Naive thymus-derived CD4-positive, alpha-beta T cell (primary cell): ENCODE measurements at regions not wholly inside any gene's neighbourhood (a gene's known extent, or its start where the extent isn't known, plus 50 kb on each side); places are given as distances from the start of the nearest gene placed in this dataset.

Source experiments
- ATAC-seq: fragments of 150-1000 bp; cut with Tn5 transposase; 2 replicates; pipeline ENCODE4 v1.10.0; 2021; ENCODE audit warnings: mild to moderate bottlenecking, moderate library complexity
- CTCF ChIA-PET: fragments of 350-600 bp; sonication (Branson Sonifier 250); formaldehyde crosslinking; loops from one replicate; lab custom pipeline; 2021; ENCODE audit warnings: antibody characterized with exemption; lab: Charles Lee
- POLR2A ChIA-PET: fragments of 350-600 bp; sonication (Branson Sonifier 250); formaldehyde crosslinking; loops from one replicate; lab custom pipeline; 2021; ENCODE audit warnings: antibody characterized with exemption, inconsistent platforms; lab: Charles Lee
- DNase-seq, 9 donors: peaks; one replicate each; pipeline versions ENCODE4 v3.0.0 to v3.0.0-alpha.2; 2020 to 2022; ENCODE audit warnings: mixed read lengths in 1 of 9
- H3K27ac ChIP-seq: one replicate; pipeline ENCODE4 v1.7.0; 2013; ENCODE audit warnings: mild to moderate bottlenecking, low read depth, low read length, moderate library complexity
- H3K27me3 ChIP-seq, 2 donors: one replicate each; pipeline ENCODE4 v1.7.0; 2013; ENCODE audit warnings: low read length in 2 of 2, mild to moderate bottlenecking in 2 of 2, moderate library complexity in 2 of 2; ENCODE audit not compliant: control insufficient read depth in 2 of 2, insufficient read depth in 2 of 2
- H3K36me3 ChIP-seq, 3 experiments: 1 replicate in 2 of 3; 2 replicates in 1 of 3; pipeline ENCODE4 v1.7.0; 2013; ENCODE audit warnings: low read length in 3 of 3, mild to moderate bottlenecking in 3 of 3, moderate library complexity in 1 of 3; ENCODE audit not compliant: insufficient read depth in 3 of 3, control insufficient read depth in 2 of 3
- H3K4me1 ChIP-seq, 2 donors: one replicate each; pipeline ENCODE4 v1.7.0; 2013; ENCODE audit warnings: low read length in 2 of 2, mild to moderate bottlenecking in 2 of 2, moderate library complexity in 1 of 2; ENCODE audit not compliant: control insufficient read depth in 2 of 2, insufficient read depth in 2 of 2
- H3K4me3 ChIP-seq: 2 replicates; pipeline ENCODE4 v1.7.0; 2013; ENCODE audit warnings: mild to moderate bottlenecking, low read length
- H3K9me3 ChIP-seq, 3 experiments: 1 replicate in 2 of 3; 2 replicates in 1 of 3; pipeline ENCODE4 v1.7.0; 2013; ENCODE audit warnings: low read length in 3 of 3; ENCODE audit not compliant: control insufficient read depth in 2 of 3
- H3K27ac Mint-ChIP-seq, 9 donors: one replicate each; pipeline ENCODE4 v1.8.0; 2020 to 2022; ENCODE audit warnings: mixed read lengths in 9 of 9, mild to moderate bottlenecking in 8 of 9, moderate library complexity in 5 of 9, inconsistent platforms in 2 of 9
- H3K27me3 Mint-ChIP-seq, 5 donors: one replicate each; pipeline ENCODE4 v1.8.0; 2021 to 2022; ENCODE audit warnings: mixed read lengths in 5 of 5, mild to moderate bottlenecking in 1 of 5
- H3K36me3 Mint-ChIP-seq, 5 donors: one replicate each; pipeline ENCODE4 v1.8.0; 2020 to 2022; ENCODE audit warnings: mixed read lengths in 5 of 5, mild to moderate bottlenecking in 3 of 5, inconsistent platforms in 1 of 5
- H3K4me1 Mint-ChIP-seq, 7 donors: one replicate each; pipeline ENCODE4 v1.8.0; 2020 to 2022; ENCODE audit warnings: mixed read lengths in 7 of 7, mild to moderate bottlenecking in 3 of 7, inconsistent platforms in 1 of 7
- H3K4me3 Mint-ChIP-seq, 10 donors: one replicate each; pipeline ENCODE4 v1.8.0; 2020 to 2022; ENCODE audit warnings: mild to moderate bottlenecking in 10 of 10, mixed read lengths in 10 of 10, moderate library complexity in 6 of 10, inconsistent platforms in 2 of 10
- H3K9me3 Mint-ChIP-seq, 11 donors: one replicate each; pipeline ENCODE4 v1.8.0; 2020 to 2022; ENCODE audit warnings: mixed read lengths in 11 of 11, mild to moderate bottlenecking in 4 of 11, inconsistent platforms in 1 of 11, moderate library complexity in 1 of 11
- intact Hi-C, 2 donors: fragments of 100-400 bp; cut with micrococcal nuclease; formaldehyde crosslinking; loops; one replicate each; pipeline ENCODE4 v1.15.1; 2023

- ChIA-PET POLR2A (no interaction called here), CTCF (no interaction called here)
- Histone ChIP-seq H3K27ac (no peak overlapping the region), H3K27me3 (no peaks in the 10 kb centered on the region), H3K9me3 (no peaks in the 10 kb centered on the region), H3K36me3 (no peaks in the 10 kb centered on the region), H3K4me3 (no peak overlapping the region), H3K4me1 (no peaks in the 10 kb centered on the region)
- intact Hi-C loops = no loop called here
- no peaks in the 10 kb centered on the region for H3K36me3 Mint-ChIP-seq
- H3K4me3 Mint-ChIP-seq = no peak overlapping the region
- H3K4me1 Mint-ChIP-seq = no peaks in the 10 kb centered on the region
- no peaks in the 10 kb centered on the region for H3K27me3 Mint-ChIP-seq
- no peak overlapping the region for H3K27ac Mint-ChIP-seq
- DNase-seq (no peak), ATAC-seq (no peak)
- H3K9me3 Mint-ChIP-seq = peaks cover 0 to 15% (median 4%) of the 10 kb centered on the region in 11 donors
Measured at GRCh38 chr5:105274079-105274478, 1711.5 kb upstream of the NUDT12 start.

- no peaks in the 10 kb centered on the region for H3K27me3 Mint-ChIP-seq
- H3K36me3 Mint-ChIP-seq = peaks cover 0 to 4% (median 0%) of the 10 kb centered on the region in 5 donors
- H3K4me1 Mint-ChIP-seq = no peaks in the 10 kb centered on the region
- DNase-seq (no peak), ATAC-seq (no peak)
- H3K27ac Mint-ChIP-seq = no peak overlapping the region
- H3K4me3 Mint-ChIP-seq = no peak overlapping the region
- ChIA-PET CTCF (no interaction called here), POLR2A (no interaction called here)
- intact Hi-C loops = no loop called here
- H3K36me3 ChIP-seq = no peaks in the 10 kb centered on the region
- H3K9me3 Mint-ChIP-seq = peaks cover 0 to 48% (median 7%) of the 10 kb centered on the region in 11 donors
- H3K4me1 ChIP-seq = no peaks in the 10 kb centered on the region
- no peak overlapping the region for H3K4me3 ChIP-seq
- H3K27me3 ChIP-seq = no peaks in the 10 kb centered on the region
- H3K27ac ChIP-seq = no peak overlapping the region
- H3K9me3 ChIP-seq = no peaks in the 10 kb centered on the region
Measured at GRCh38 chr5:105263515-105263914, 1700.9 kb upstream of the NUDT12 start.

GRCh38 chr5:105259581-105260217 is 1697.1 kb upstream of the NUDT12 start:
- no peaks in the 10 kb centered on the region for H3K27me3 Mint-ChIP-seq
- POLR2A ChIA-PET = no interaction called here
- H3K9me3 Mint-ChIP-seq = peaks cover 0 to 47% (median 9%) of the 10 kb centered on the region in 11 donors
- no peaks in the 10 kb centered on the region for H3K36me3 Mint-ChIP-seq
- Histone ChIP-seq H3K27me3 (no peaks in the 10 kb centered on the region), H3K4me3 (no peak overlapping the region), H3K36me3 (no peaks in the 10 kb centered on the region), H3K4me1 (no peaks in the 10 kb centered on the region), H3K9me3 (no peaks in the 10 kb centered on the region), H3K27ac (no peak overlapping the region)
- ATAC-seq = no peak
- no peak for DNase-seq
- CTCF ChIA-PET = no interaction called here
- H3K4me1 Mint-ChIP-seq = peaks cover 0 to 2% (median 0%) of the 10 kb centered on the region in 7 donors
- intact Hi-C loops = no loop called here
- no peak overlapping the region for H3K27ac Mint-ChIP-seq
- H3K4me3 Mint-ChIP-seq = no peak overlapping the region

GRCh38 chr5:105238561-105238960 is 1676.0 kb upstream of the NUDT12 start:
- no peaks in the 10 kb centered on the region for H3K4me1 ChIP-seq
- Mint-ChIP-seq H3K4me3 (no peak overlapping the region), H3K27ac (no peak overlapping the region), H3K4me1 (no peaks in the 10 kb centered on the region), H3K9me3 (peaks cover 0 to 1% (median 0%) of the 10 kb centered on the region in 11 donors), H3K36me3 (no peaks in the 10 kb centered on the region), H3K27me3 (no peaks in the 10 kb centered on the region)
- no peaks in the 10 kb centered on the region for H3K36me3 ChIP-seq
- H3K27me3 ChIP-seq = no peaks in the 10 kb centered on the region
- ChIA-PET POLR2A (no interaction called here), CTCF (no interaction called here)
- H3K4me3 ChIP-seq = no peak overlapping the region
- no peak for ATAC-seq
- H3K27ac ChIP-seq = no peak overlapping the region
- no peak for DNase-seq
- intact Hi-C loops = no loop called here
- H3K9me3 ChIP-seq = no peaks in the 10 kb centered on the region

- POLR2A ChIA-PET = no interaction called here
- Mint-ChIP-seq H3K4me1 (no peaks in the 10 kb centered on the region), H3K27me3 (no peaks in the 10 kb centered on the region), H3K27ac (no peak overlapping the region), H3K36me3 (no peaks in the 10 kb centered on the region), H3K9me3 (peaks cover 0 to 24% (median 0%) of the 10 kb centered on the region in 11 donors), H3K4me3 (no peak overlapping the region)
- CTCF ChIA-PET = no interaction called here
- Histone ChIP-seq H3K9me3 (no peaks in the 10 kb centered on the region), H3K36me3 (no peaks in the 10 kb centered on the region), H3K4me1 (no peaks in the 10 kb centered on the region), H3K4me3 (no peak overlapping the region), H3K27ac (no peak overlapping the region), H3K27me3 (no peaks in the 10 kb centered on the region)
- DNase-seq (no peak), ATAC-seq (no peak)
- intact Hi-C loops = no loop called here
Measured at GRCh38 chr5:105230516-105231157, 1668.0 kb upstream of the NUDT12 start.

- Mint-ChIP-seq H3K36me3 (no peaks in the 10 kb centered on the region), H3K9me3 (peaks cover 0 to 17% (median 7%) of the 10 kb centered on the region in 11 donors), H3K27me3 (no peaks in the 10 kb centered on the region), H3K27ac (no peak overlapping the region), H3K4me3 (no peak overlapping the region), H3K4me1 (no peaks in the 10 kb centered on the region)
- Histone ChIP-seq H3K9me3 (no peaks in the 10 kb centered on the region), H3K27me3 (peaks cover 0 to 3% of the 10 kb centered on the region in 2 donors), H3K4me3 (no peak overlapping the region), H3K4me1 (no peaks in the 10 kb centered on the region), H3K27ac (no peak overlapping the region), H3K36me3 (no peaks in the 10 kb centered on the region)
- intact Hi-C loops = no loop called here
- ATAC-seq (no peak), DNase-seq (no peak)
- ChIA-PET POLR2A (no interaction called here), CTCF (no interaction called here)
Measured at GRCh38 chr5:105218018-105218417, 1655.4 kb upstream of the NUDT12 start.

- Histone ChIP-seq H3K27me3 (no peaks in the 10 kb centered on the region), H3K4me1 (no peaks in the 10 kb centered on the region), H3K9me3 (no peaks in the 10 kb centered on the region), H3K27ac (no peak overlapping the region), H3K36me3 (no peaks in the 10 kb centered on the region), H3K4me3 (no peak overlapping the region)
- ATAC-seq = no peak
- no peaks in the 10 kb centered on the region for H3K27me3 Mint-ChIP-seq
- H3K4me1 Mint-ChIP-seq = no peaks in the 10 kb centered on the region
- H3K27ac Mint-ChIP-seq = no peak overlapping the region
- intact Hi-C loops = no loop called here
- H3K4me3 Mint-ChIP-seq = no peak overlapping the region
- H3K36me3 Mint-ChIP-seq = no peaks in the 10 kb centered on the region
- H3K9me3 Mint-ChIP-seq = peaks cover 0 to 19% (median 9%) of the 10 kb centered on the region in 11 donors
- POLR2A ChIA-PET = no interaction called here
- no peak for DNase-seq
- CTCF ChIA-PET = no interaction called here
Measured at GRCh38 chr5:105213078-105213477, 1650.5 kb upstream of the NUDT12 start.
